Cerebellar nuclear complex (tissue), 1 donor: ENCODE measurements at regions not wholly inside any gene's neighbourhood (a gene's known extent, or its start where the extent isn't known, plus 50 kb on each side); places are given as distances from the start of the nearest gene placed in this dataset.
A peak's percentile ranks its signal among the peaks of the same experiment; 100 is the strongest.

Source experiments
- DNase-seq, 2 experiments: peaks; one replicate each; lab custom pipeline; 2025; lab: John Stamatoyannopoulos, UW

DNA sequence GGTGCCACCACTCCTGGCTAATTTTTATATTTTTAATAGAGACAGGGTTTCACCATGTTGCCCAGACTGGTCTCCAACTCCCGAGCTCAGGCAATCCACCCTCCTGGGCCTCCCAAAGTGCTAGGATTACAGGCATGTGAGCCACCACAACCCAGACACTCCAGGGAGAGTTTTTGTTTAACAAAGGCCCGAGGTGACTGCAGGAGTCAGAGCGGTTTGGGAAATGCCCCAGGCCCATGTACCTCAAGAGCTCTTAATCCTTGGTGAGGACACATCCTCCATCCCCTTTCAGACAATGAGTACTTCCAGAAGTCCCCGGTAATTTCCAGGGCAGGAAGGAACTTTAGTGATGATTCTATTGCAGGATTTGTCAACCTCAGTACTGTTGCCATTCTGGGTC, 176.0 kb downstream of the ESRRB start:
- DNase-seq: no peak

GRCh38 chr14:76564471-76565422, 188.8 kb downstream of the ESRRB start:
- DNase-seq: no peak

- DNase-seq: no peak
Observed at GRCh38 chr14:76566439-76566838, 190.5 kb downstream of the ESRRB start.

GRCh38 chr14:76574416-76575095, 186.7 kb upstream of the VASH1 start:
- no peak for DNase-seq

DNA sequence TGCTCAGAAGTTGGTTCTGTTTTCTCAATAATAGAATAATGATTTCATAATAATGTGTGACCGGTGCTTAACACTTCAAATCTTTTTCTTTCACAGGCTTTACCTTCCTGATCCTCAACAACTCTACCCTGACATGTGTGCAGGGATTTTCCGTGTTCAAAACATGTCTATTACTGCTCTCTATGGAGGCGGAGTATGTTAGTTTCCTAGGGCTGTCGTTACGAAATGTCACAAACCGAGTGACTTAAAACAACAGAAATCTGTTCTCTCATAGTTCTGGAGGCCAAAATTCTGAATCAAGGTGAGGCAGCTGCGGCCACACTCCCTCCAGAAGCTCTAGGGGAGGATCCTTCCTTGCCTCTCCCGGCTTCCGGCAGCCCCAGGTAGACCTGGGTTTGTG, 186.2 kb upstream of the VASH1 start:
- no peak for DNase-seq

DNA sequence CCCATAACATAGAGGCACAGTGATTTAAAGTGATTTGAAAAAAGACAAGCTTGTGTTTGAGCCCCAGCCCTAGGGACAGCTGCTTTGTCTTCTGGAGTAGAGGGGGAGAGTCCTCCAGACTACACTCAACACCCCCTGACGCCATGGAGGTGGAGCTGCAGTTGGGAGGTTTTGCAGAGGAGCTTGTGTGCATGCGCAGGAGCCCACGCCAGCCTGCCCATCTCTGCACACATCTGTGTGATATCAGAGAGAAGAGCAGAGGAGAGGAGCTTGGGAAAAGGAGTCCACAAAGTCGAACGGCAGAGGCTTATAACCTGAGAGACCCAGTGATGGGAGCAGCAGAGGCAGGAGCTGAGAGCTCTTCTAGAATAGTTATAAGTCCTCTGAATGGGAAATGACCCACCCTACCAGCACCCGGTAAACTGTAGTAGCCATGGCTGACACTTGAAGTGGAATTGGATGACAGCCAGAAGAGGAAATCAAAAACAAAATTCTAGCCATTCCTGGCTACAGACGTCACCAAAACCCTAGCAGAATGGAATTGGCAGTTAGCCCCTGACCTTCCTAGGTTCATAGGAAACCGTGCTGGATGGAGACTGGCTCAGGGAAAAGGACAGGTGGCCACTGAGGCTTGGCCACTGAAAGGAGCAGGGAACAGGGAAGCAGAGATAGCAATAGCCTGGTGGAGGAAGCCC, 185.1 kb upstream of the VASH1 start:
- DNase-seq: no peak

DNA sequence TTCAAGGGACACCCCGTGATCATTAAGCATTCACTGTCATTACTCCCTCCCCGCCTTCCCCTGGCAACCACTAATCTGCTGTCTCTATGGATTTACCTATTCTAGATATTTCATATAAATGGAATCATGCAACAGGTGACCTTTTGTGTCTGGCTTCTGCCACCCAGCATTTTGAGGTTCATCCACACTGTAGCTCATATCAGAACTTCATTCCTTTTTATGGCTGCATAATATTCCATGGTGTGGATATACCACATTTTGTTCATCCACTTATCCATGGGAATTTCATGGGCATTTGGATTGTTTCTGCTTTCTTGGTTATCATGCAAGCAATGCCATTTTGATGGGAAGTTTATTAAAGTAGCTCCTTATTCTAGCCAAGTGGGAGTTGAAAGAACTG, 184.2 kb upstream of the VASH1 start:
- no peak for DNase-seq

DNA sequence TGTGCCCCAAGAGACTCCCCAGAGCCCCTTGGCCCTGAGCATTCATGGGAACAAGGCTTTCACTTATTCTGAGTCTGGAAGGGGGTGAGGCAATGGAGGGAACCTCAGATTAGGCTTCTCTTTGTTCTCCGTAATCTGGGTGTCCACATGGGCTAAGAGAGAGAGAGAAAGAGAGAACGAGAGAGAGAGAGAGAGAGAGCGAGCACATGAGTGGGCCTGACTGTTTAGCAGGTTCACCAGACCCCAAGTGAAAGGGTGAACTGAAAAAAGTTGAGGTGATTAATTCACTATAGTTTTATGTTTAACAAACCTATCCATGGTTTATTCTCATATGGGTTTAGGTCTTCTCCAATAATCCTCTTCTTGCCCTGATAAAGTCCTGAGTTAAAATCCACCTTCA, 183.4 kb upstream of the VASH1 start:
- DNase-seq: no peak

DNA sequence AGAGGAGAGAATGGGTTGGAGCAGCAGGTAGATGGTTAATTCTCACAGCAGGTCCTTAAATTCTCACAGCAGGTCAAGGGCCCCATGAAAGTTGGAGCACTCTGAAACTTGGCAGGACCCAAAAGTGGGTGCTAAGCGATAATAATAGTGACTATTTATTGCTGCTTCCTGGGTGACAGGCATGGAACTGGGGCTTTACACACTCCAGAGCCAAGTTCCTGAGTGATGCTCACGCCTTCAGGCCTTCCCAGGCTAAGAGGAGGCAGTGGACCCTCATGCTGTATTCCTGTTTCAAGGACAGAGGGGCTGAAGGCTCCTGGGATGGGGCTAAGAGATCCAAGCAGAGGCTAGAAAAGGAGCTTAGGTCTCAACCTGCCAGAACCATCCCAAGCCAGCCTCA, 180.9 kb upstream of the VASH1 start:
- no peak for DNase-seq

DNA sequence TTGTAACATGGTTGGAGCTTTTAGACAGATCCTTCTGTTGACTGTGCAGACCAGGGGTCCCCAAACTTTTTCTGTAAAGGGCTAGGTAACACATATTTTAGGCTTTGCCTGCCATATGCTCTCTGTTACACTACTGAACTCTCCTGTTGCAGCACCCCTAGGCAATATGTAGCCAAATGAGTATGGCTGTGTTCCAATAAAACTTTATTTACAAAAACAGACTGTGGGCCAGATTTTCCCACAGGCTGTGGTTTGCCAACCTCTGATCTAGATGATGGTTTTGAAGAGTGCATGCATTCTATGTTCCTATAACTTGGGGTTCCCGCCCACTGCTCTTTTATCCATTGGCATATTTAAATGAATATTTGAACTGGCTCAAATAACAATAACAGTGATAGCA, 180.3 kb upstream of the VASH1 start:
- DNase-seq: no peak

GRCh38 chr14:76581592-76581991, 179.7 kb upstream of the VASH1 start:
- no peak for DNase-seq

GRCh38 chr14:76582447-76582846, 178.8 kb upstream of the VASH1 start:
- no peak for DNase-seq

GRCh38 chr14:76583174-76583573, 178.1 kb upstream of the VASH1 start:
- no peak for DNase-seq

DNA sequence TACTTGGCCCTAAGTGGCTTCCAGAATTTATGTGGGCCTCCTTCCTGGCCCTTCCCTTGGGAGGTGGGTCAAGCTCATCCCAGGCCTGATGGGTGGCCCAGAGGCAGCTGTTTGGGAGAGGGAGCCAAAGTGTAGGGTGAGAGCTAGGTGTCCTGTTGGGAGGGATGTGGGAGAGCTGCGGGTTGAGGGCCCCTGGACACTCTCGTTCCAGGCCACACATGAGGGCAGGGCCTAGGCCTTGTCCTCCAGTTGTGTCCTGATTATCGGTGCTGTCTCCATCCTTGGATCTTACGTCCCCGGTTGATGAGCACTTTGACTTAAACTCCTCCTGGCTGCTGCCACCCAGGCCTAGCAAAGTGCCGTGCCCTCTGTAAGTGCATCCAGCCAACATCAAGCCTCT, 177.5 kb upstream of the VASH1 start:
- no peak for DNase-seq

GRCh38 chr14:76584271-76584702, 177.0 kb upstream of the VASH1 start:
- no peak for DNase-seq

DNA sequence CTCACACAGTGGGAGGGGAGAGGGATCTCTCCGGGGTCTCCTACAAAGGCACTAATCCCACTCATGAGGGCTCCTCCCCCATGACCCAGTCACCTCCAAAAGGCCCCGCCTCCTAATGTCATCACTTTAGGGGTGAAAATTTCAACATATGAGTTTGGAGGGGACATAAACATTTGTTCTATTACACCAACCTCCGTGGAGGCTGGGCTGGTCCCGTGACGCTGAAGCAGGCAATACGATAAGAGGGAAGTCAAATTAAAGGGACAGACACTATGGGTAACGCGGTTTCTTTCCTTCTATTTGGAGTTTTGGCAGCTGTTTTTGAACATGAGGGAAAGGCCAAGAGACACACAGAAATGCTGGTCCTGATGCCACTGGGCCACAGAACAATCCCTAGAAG, 175.7 kb upstream of the VASH1 start:
- no peak for DNase-seq

- DNase-seq: no peak
Observed at GRCh38 chr14:76589246-76589645, 172.0 kb upstream of the VASH1 start.

DNA sequence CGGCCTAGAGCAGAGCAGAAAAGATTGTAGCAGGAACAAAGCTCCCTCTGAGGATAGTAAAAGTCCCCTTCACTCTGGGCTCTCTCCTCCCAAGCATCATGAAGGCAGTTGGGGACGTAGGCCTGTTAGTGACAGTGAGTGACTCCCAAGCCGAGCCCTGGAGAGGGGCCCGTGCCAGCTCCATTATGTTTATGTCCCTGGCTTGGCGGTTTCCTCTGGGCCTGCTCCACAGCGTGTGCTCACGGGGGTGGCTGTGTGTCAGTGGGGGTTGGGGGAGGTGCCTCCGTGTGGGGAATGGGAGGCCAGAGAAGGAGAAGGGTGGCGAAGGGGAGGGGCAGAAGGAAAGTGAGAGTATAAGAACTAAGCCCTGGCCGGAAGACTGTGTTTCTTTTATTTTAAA, 170.0 kb upstream of the VASH1 start:
- no peak for DNase-seq

DNA sequence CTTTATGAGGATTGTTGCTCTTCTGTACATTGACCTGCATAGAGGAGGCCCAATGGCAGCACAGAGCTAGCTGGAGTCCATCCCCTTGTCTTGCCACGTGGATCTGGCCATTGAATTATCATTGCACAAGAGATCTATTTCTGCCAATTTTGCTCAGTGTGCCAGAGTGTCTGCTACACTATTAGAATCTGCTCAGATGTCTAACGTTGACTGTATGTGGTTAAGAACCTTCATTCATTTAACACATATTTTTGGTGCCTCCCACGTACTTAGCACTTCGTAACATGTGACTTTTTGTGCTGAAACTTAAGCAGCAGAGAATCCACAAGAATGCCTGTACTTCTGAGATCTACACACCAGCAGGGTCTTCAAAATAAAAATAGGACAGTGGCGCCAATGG, 166.0 kb upstream of the VASH1 start:
- no peak for DNase-seq

- no peak for DNase-seq
Observed at GRCh38 chr14:76597387-76597786, 163.9 kb upstream of the VASH1 start.

DNA sequence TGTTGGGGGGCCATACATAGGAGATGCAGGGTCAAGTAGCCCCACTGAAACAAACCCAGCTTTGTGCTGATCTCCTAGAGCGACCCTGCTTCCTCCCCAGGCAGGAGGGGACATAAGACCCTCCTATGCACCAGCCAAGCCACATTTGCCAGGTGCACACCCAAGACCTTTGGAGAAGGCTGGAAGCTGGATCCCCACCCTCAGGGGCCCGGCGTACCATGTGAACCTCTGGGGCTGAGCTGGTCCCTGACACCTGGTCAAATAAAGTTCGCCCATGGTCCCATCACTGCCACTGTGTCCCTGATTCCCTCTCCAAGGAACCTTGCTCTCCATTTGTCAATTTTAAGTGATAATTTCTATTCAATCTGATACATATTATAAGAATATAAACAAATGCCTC, 162.1 kb upstream of the VASH1 start:
- no peak for DNase-seq

- DNase-seq: peak in 1 of 2 experiments; percentile 7
Observed at GRCh38 chr14:76599559-76600287, 161.5 kb upstream of the VASH1 start.
